Right lobe of liver (tissue), 6 donors: ENCODE measurements at regions not wholly inside any gene's neighbourhood (a gene's known extent, or its start where the extent isn't known, plus 50 kb on each side); places are given as distances from the start of the nearest gene placed in this dataset.

Source experiments
- ATAC-seq, 4 donors: fragments of 200-7000 bp; cut with Tn5 transposase; one replicate each; pipeline ENCODE4 v1.9.1; 2020; ENCODE audit warnings: mild to moderate bottlenecking in 4 of 4, moderate library complexity in 4 of 4
- DNase-seq, 3 donors: peaks; one replicate each; pipeline ENCODE4 v3.0.0-alpha.2; 2020
- H3K27ac ChIP-seq, 3 donors: fragments of 200-600 bp; one replicate each; pipeline ENCODE4 v1.8.0; 2022
- H3K27me3 ChIP-seq, 2 donors: fragments of 200-600 bp; one replicate each; pipeline ENCODE4 v1.8.0; 2022
- H3K36me3 ChIP-seq, 4 donors: fragments of 200-600 bp; sonication (generic) in 1 of 4; one replicate each; pipeline versions ENCODE4 v1.5.1 to v1.8.0; 2017 to 2022; ENCODE audit warnings: control low read depth in 1 of 4
- H3K4me1 ChIP-seq, 4 donors: fragments of 200-600 bp; sonication (generic) in 1 of 4; one replicate each; pipeline versions ENCODE4 v1.5.1 to v1.8.0; 2017 to 2022; ENCODE audit warnings: control low read depth in 1 of 4
- H3K4me3 ChIP-seq, 3 donors: fragments of 200-600 bp; one replicate each; pipeline ENCODE4 v1.8.0; 2022
- H3K9me3 ChIP-seq, 4 donors: fragments of 200-600 bp; sonication (generic) in 1 of 4; one replicate each; pipeline versions ENCODE4 v1.5.1 to v1.8.0; 2017 to 2022; ENCODE audit warnings: control low read depth in 1 of 4
- CTCF ChIP-seq, 4 donors: fragments of 200-600 bp in 3 of 4; fragments of 450-650 bp in 1 of 4; IDR thresholded peaks; one replicate each; pipeline versions ENCODE4 v1.5.1 to v1.8.0; 2016 to 2022; ENCODE audit warnings: antibody characterized with exemption in 4 of 4, mild to moderate bottlenecking in 2 of 4
- POLR2A ChIP-seq: fragments of 450-650 bp; IDR thresholded peaks from one replicate; pipeline ENCODE4 v1.6.1; 2017; ENCODE audit warnings: antibody characterized with exemption, mild to moderate bottlenecking
- WGBS: methylation state at CpG from one replicate; pipeline ENCODE4 v1.1.6; 2018; ENCODE audit warnings: low coverage, low lambda C conversion rate; ENCODE audit not compliant: insufficient coverage; ENCODE audit errors: missing lambda C conversion rate; 5-methylcytosine and 5-hydroxymethylcytosine counted together
- intact Hi-C, 2 donors: fragments of 100-400 bp; cut with DNase I; formaldehyde crosslinking; loops; one replicate each; pipeline versions ENCODE4 v1.11.2 to v1.14.1; 2022
- donor health status: DM: no; HTN: yes; CAD: no.
- donor health status: DM: no; HTN: no; CAD: no.
- donor health status: DM: no; HTN: no; CAD: no.
- donor health status: DM: no; HTN: yes; CAD: no.
- donor health status: DM: no; HTN: yes; CAD: no.

GRCh38 chr12:76241371-76241770, 106.8 kb downstream of the BBS10 start:
- no peak for DNase-seq
- Histone ChIP-seq H3K4me3 (no peak overlapping the region), H3K4me1 (peaks cover 0 to 24% (median 10%) of the 10 kb centered on the region in 4 donors), H3K36me3 (no peaks in the 10 kb centered on the region), H3K27ac (no peak overlapping the region), H3K9me3 (no peaks in the 10 kb centered on the region), H3K27me3 (no peaks in the 10 kb centered on the region)
- intact Hi-C loops, result no loop called here
- WGBS, result 100% methylated on average over 1 of the region's 1 CpG
- TF ChIP-seq CTCF (IDR thresholded peaks at IDR 0.05) (no peak), POLR2A (no peak)
- no peak for ATAC-seq

- TF ChIP-seq POLR2A (no peak), CTCF (IDR thresholded peaks at IDR 0.05) (no peak)
- intact Hi-C loops, result no loop called here
- Histone ChIP-seq H3K9me3 (no peaks in the 10 kb centered on the region), H3K27me3 (no peaks in the 10 kb centered on the region), H3K27ac (peak overlapping the region in 1 of 3 donors; percentile 54), H3K36me3 (no peaks in the 10 kb centered on the region), H3K4me1 (peaks cover 0 to 24% (median 10%) of the 10 kb centered on the region in 4 donors), H3K4me3 (no peak overlapping the region)
- ATAC-seq (peak; percentile 12 to 42 (median 30)), DNase-seq (peak in 2 of 3 donors; percentile 23 to 79)
- 37% methylated on average over 6 of the region's 6 CpGs for WGBS
Observed at GRCh38 chr12:76240281-76240680, 107.9 kb downstream of the BBS10 start.

GRCh38 chr12:76238688-76239087, 109.5 kb downstream of the BBS10 start:
- DNase-seq (peak; percentile 30 to 85 (median 73)), ATAC-seq (peak; percentile 90 to 92 (median 91))
- H3K27me3 ChIP-seq, result no peaks in the 10 kb centered on the region
- H3K4me1 ChIP-seq, result peaks cover 0 to 24% (median 10%) of the 10 kb centered on the region in 4 donors
- no peak overlapping the region for H3K4me3 ChIP-seq
- TF ChIP-seq CTCF (IDR thresholded peaks at IDR 0.05) (no peak), POLR2A (no peak)
- no peaks in the 10 kb centered on the region for H3K9me3 ChIP-seq
- H3K36me3 ChIP-seq, result no peaks in the 10 kb centered on the region
- intact Hi-C loops, result no loop called here
- WGBS, result 27% methylated on average over 4 of the region's 4 CpGs
- peak overlapping the region; percentile 11 to 54 (median 42) for H3K27ac ChIP-seq

- no peak overlapping the region for H3K4me3 ChIP-seq
- no peaks in the 10 kb centered on the region for H3K27me3 ChIP-seq
- no peak for TF ChIP-seq POLR2A
- no peak for TF ChIP-seq CTCF (IDR thresholded peaks at IDR 0.05)
- H3K4me1 ChIP-seq, result peaks cover 0 to 24% (median 10%) of the 10 kb centered on the region in 4 donors
- no peaks in the 10 kb centered on the region for H3K9me3 ChIP-seq
- intact Hi-C loops, result no loop called here
- DNase-seq (no peak), ATAC-seq (no peak)
- 92% methylated on average over 6 of the region's 7 CpGs for WGBS
- no peaks in the 10 kb centered on the region for H3K36me3 ChIP-seq
- no peak overlapping the region for H3K27ac ChIP-seq
Observed at GRCh38 chr12:76237086-76237701, 111.0 kb downstream of the BBS10 start.
